Activated CD8-positive, alpha-beta memory T cell treated with anti-CD3 and anti-CD28 coated beads for 36 hours (primary cell): ENCODE measurements at regions not wholly inside any gene's neighbourhood (a gene's known extent, or its start where the extent isn't known, plus 50 kb on each side); places are given as distances from the start of the nearest gene placed in this dataset.

Experiments
- CTCF ChIA-PET: fragments of 350-600 bp; sonication (Branson Sonifier 250); formaldehyde crosslinking; loops from one replicate; lab custom pipeline; 2021; ENCODE audit warnings: antibody characterized with exemption; lab: Charles Lee
- POLR2A ChIA-PET: fragments of 350-600 bp; sonication (Branson Sonifier 250); formaldehyde crosslinking; loops from one replicate; lab custom pipeline; 2021; ENCODE audit warnings: antibody characterized with exemption; lab: Charles Lee

GRCh38 chr12:132411457-132411856 is 78.5 kb upstream of the FBRSL1 start:
- CTCF ChIA-PET, result interaction anchor here (1.6 kb wide), 1 partner anchor 258 kb away, joined by 5 read pairs; no protein-coding TSS in a partner anchor
- POLR2A ChIA-PET, result no interaction called here

DNA sequence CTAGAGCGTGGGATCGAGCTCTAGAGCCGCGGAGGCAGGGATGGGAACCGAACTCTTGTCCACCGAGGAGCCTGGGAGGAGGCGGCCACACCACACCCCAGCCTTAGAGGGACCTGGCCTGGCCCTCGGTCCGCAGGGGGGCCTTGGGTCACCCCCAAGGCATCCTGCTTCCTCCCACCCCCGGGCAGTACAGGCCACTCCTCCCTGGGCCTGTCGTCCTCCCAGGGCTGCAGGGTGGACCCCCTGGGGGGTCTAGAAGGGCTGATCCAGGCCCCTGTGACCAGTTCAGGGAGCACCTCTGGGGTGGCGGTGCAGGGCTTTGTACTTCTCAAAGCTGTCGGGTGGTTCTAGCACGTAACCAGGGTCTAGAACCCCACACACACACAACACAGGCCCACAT is 79.1 kb upstream of the FBRSL1 start:
- ChIA-PET POLR2A (no interaction called here), CTCF (interaction anchor here (1.6 kb wide), 1 partner anchor 257 kb away, joined by 5 read pairs; no protein-coding TSS in a partner anchor)

- POLR2A ChIA-PET, result no interaction called here
- CTCF ChIA-PET, result no interaction called here
Measured at GRCh38 chr12:132410296-132410625, 79.7 kb upstream of the FBRSL1 start.

GRCh38 chr12:132409495-132410295 is 80.3 kb upstream of the FBRSL1 start:
- ChIA-PET POLR2A (no interaction called here), CTCF (no interaction called here)

GRCh38 chr12:132408626-132409494 is 79.5 kb upstream of the GALNT9 start:
- POLR2A ChIA-PET, result no interaction called here
- CTCF ChIA-PET, result no interaction called here

DNA sequence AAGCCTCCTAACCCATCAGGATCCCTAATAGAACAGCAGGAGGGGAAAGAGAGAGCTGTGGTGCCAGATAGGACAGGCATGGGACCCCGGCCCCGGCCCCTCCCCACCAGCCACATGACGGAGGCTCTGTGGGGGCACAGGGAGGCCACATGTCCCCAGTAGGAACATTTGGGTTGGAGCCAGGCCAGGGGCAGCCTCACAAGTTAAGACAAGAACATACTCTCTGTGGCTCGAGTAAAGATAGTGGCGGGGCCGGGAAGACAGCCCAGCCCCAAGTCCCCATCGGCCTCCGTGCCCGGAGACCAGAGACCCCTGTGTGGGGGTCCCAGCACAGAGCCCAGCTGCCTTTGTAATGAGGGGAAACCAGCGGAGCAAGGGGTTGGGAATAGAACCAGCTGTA is 78.6 kb upstream of the GALNT9 start:
- POLR2A ChIA-PET, result no interaction called here
- CTCF ChIA-PET, result no interaction called here

DNA sequence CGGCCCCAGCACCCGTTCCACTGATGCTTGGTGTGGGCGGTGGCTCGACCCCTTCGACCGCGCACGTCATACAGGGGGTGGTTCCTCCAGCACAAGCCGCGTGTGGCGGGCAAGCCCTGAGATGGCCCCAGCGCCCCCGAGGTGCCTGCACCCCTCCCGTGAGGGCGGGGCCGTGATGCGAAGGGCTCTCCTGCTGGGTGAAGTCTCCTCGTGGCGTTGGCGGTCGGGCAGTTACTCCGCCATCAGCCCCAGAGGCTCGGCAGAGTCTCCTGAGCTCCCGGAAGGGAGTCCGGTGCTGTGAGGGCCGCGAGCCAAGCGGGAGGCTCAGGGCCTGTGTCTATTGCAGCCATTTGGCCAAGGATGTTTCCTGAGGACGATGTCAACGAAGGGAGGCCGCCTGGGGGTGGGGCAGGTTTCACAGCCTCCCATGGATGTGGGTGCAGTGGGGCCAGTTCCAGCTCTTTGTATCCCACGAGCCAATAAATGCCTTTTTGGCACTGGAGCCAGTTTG is 78.1 kb upstream of the GALNT9 start:
- ChIA-PET POLR2A (no interaction called here), CTCF (no interaction called here)

GRCh38 chr12:132406493-132407450 is 77.4 kb upstream of the GALNT9 start:
- CTCF ChIA-PET, result interaction anchor here (2.0 kb wide), 1 partner anchor 117 kb away, joined by 5 read pairs; no protein-coding TSS in a partner anchor
- POLR2A ChIA-PET, result no interaction called here

DNA sequence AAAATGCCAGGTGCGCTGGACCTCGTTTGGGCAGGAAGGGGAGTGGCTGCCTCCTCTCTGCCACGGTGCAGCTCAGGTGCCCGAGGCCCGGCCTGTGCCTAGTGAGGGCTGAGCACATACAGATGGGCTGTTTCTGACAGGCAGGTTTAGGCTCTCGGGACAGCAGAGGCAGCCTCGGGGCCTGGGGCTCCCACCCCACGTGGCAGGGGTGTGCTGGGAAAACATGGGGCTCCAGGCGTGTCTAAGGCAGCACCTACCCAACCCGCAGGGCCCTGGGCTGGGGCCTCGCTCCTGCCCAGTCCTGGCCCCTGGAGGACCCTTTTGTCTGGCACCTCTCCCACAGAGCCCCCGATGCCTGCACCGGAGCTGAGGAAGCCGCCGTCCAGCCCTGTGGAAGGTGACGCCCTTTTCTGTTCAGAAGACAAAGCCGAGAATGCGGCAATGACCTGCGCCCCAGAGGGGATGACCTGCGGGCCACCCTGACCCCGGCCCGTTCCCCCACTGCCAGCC is 76.4 kb upstream of the GALNT9 start:
- ChIA-PET CTCF (interaction anchor here (1.1 to 2.0 kb wide), 2 partner anchors 9 to 118 kb away, joined by 4 to 5 read pairs; no protein-coding TSS in a partner anchor), POLR2A (no interaction called here)

DNA sequence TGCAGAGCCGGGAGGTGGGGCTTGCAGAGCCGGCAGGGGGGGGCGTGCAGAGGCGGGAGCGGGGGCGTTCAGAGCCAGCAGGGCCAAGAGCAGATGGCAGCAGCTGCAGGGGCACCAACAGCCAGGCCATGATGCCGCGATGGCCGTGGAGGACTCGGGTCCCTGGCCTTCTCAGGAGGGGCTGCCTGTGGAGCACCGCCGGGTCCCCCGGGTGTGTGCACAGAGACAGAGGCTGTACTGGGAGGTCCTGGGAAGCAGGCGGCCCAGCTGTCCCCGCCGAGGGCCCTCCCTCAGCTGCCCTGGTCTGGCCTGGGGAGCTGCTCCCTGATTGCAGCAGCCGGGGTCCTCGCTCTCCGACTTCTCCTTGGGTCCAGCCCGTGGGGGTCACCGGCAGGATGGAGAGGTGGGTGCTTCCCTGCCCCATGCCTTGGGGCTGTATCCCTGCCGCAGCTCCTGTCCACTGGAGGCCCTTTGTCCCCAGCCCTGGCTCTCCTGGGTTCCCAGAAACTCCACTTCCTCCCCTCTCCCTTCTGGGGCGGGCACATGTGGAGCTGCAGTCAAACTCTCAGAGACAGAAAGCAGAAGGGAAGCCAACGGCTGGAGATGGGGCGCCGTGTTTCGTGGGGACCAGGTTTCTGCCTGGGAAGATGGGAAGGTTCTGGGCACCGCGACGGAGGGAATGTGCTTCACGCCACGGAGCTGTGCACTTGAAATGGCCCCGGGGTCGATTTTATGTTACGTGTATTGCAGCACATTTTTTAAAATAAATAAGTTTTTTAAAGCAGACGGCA is 75.8 kb upstream of the GALNT9 start:
- ChIA-PET POLR2A (no interaction called here), CTCF (interaction anchor here (1.1 to 2.0 kb wide), 2 partner anchors 9 to 119 kb away, joined by 4 to 5 read pairs; no protein-coding TSS in a partner anchor)

DNA sequence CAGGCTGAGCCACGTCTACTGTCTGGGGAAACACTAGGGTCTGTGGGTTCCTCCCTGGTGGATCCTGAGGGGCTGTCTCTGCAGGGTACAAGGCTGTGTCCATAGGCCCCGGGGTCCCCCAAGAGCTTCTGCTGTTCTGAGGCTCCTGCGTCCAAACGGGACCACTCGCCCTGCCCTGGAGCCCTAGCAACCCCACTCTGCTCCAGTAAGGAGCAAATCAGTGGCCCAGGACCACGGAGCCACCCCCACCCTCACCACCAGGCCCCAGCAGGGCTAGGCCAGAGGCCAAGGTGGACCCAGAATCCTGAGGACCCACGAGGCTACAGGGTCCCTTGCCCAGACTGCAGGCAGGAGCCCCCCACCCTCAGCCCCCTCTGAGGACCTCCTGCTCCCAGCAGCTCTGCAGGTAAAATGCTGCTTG is 75.1 kb upstream of the GALNT9 start:
- CTCF ChIA-PET, result interaction anchor here (1.1 kb wide), 1 partner anchor 10 kb away, joined by 4 read pairs; no protein-coding TSS in a partner anchor
- POLR2A ChIA-PET, result no interaction called here

DNA sequence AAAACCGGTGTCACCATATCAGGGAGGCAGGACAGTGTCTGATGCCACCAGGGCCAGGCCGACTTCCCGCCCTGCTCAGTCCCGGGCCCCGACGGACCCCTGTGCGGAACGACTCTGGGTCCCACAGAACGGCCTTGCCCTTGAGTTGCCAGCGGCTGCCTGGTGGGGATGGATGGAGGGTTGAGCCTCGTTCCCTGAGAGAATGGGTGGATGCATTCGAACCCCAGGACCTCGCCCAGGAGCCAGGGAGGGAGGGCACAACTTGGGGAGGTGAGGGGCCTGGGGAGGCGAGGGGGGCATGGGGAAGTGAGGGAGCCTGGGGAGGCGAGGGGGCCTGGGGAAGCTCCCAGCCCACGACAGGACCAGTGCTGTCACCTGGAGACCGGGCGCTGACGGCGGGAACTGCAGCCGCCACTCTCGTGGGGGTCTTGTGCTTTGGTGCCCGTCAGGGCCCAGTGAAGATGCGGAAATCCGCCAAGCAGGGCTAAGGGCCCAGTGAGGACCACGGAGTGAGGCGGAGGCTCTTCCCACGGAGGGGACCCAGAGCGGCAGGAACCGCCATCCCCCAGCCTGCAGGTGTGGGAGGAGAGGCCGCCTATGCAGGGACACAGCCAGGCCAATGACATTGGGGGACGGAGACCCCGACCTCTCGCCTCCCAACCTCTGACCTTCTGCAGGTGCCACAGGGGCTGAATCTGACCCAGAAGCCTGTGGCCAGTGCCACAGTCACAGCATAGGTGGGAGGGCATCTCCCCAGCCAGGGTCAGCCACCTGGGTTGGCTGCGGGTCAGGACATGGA is 74.4 kb upstream of the GALNT9 start:
- ChIA-PET CTCF (no interaction called here), POLR2A (no interaction called here)

GRCh38 chr12:132402831-132403416 is 73.5 kb upstream of the GALNT9 start:
- ChIA-PET POLR2A (no interaction called here), CTCF (no interaction called here)

DNA sequence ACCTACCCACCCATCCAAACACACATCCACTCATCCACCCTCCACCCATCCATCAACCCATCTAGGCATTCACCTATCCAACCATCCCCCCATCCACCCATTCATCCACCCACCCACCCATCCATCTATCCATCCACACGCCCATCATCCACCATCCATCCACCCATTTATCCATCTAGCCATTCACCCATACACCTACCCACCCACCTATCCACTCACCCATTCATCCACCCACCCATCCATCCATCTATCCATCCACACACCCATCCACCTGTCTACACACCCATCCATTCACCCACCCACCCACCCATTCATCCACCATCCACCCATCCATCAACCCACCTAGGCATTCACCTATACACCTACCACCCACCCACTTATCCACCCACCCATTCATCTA is 72.6 kb upstream of the GALNT9 start:
- ChIA-PET POLR2A (no interaction called here), CTCF (no interaction called here)

DNA sequence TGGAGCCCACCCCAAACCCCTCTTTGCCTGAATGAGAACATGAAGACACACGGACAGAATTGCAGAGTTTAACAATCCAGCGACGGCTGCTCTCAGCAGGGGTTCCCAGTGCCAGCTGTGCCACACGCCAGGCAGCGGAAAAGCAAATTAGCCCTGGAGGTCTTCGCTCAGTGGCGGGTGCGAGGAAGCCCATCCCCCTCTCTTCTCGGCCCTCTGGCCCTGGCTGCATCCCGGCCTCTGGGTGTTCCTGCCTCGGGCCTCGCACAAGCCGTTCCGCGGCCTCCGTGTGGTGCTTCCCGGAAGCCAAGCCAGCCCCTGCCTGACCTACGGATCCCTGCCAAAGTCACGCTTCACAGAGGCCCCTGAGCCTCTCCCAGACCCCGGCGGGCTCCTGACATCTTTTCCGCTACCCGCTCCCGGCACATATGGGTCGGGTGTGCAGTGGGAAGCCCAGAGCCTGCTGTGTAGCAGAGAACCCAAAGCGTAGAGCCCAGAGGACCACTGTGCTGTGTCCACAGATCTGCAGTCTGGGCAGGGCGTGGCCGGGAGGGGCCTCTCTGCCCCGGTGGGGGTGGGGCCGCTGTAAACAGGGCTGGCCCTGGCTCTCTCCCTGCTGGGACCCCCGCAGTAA is 70.7 kb upstream of the GALNT9 start:
- POLR2A ChIA-PET, result no interaction called here
- CTCF ChIA-PET, result no interaction called here
